Transverse colon (tissue), 4 donors: ENCODE measurements at regions not wholly inside any gene's neighbourhood (a gene's known extent, or its start where the extent isn't known, plus 50 kb on each side); places are given as distances from the start of the nearest gene placed in this dataset.

Source experiments
- CTCF ChIP-seq, 5 experiments: fragments of 200-600 bp in 3 of 5; fragments of 450-650 bp in 2 of 5; sonication (generic) in 3 of 5; IDR thresholded peaks; 1 replicate in 2 of 5; 2 replicates in 3 of 5; pipeline ENCODE4 v1.5.1; 2016 to 2017; ENCODE audit warnings: antibody characterized with exemption in 5 of 5, inconsistent platforms in 3 of 5, mild to moderate bottlenecking in 2 of 5, moderate library complexity in 1 of 5
- EP300 ChIP-seq: sonication (generic); formaldehyde crosslinking; IDR thresholded peaks from one replicate; pipeline ENCODE4 v1.6.1; 2017; ENCODE audit warnings: antibody characterized with exemption, low read depth
- POLR2A ChIP-seq: fragments of 450-650 bp; IDR thresholded peaks from one replicate; pipeline ENCODE4 v1.6.1; 2016; ENCODE audit warnings: antibody characterized with exemption, mild to moderate bottlenecking, moderate library complexity
- POLR2AphosphoS5 ChIP-seq, 3 donors: sonication (generic); formaldehyde crosslinking; IDR thresholded peaks; one replicate each; pipeline ENCODE4 v1.6.1; 2016; ENCODE audit warnings: antibody characterized with exemption in 3 of 3

DNA sequence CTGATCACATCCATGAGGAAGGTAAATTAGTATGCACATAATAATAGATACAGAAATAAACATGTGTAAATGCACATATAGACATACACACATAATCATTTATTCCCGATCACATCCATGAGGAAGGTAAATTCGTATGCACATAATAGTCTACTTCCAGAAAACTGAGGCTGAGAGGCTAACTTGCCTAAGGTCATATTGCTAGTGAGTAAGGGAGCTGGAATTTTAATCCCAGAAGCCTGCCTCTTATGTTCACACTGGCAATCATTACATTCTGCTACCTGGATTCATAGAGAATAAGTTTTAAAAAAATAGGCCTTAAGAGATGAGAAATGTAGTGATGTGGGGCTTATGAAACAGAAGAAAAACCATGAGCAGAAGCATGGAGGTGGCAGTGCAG is 716.3 kb downstream of the BRINP1 start:
- TF ChIP-seq POLR2AphosphoS5 (IDR thresholded peaks at IDR 0.05) (no peak), POLR2A (no peak), CTCF (IDR thresholded peaks at IDR 0.05) (no peak), EP300 (no peak)
